ENCODE measurements at regions not wholly inside any gene's neighbourhood (a gene's known extent, or its start where the extent isn't known, plus 50 kb on each side); places are given as distances from the start of the nearest gene placed in this dataset.

DNA sequence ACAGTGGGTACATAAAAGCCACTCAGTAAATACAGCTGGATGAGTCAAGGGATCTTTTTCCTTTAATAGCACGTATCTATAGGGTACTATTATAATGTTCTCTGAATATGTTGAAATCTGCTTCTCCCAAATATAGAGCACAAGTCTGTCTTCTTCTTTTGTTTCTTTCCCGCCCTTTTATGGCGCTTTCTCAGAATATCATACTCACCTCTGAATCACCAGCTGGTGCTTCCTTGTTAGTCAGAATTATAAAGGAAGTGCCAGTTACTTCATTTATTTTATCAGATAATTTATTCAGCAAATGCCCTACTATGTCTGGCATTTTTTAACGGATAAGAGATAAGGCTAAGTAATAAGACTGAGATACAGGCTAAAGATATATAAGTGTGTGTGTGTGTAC is 772.9 kb downstream of the SORCS3 start:
- 65 to 80% (median 68%) methylated on average over 4 of the region's 4 CpGs for WGBS, 5 donors
- Histone ChIP-seq H3K4me3 (no peak overlapping the region), H3K27ac (no peak overlapping the region), H3K4me1 (no peaks in the 10 kb centered on the region), H3K27me3 (no peaks in the 10 kb centered on the region), H3K36me3 (no peaks in the 10 kb centered on the region), H3K9me3 (peaks cover 0 to 18% (median 4%) of the 10 kb centered on the region in 4 donors)
- DNase-seq, result no peak
- intact Hi-C loops (cut with DNase I; ENCODE audit: low total_unique reads), result no loop called here
- no peak for TF ChIP-seq POLR2AphosphoS5 (IDR thresholded peaks at IDR 0.05)
- no peak for TF ChIP-seq POLR2A (IDR thresholded peaks at IDR 0.05)
- TF ChIP-seq EP300 (IDR thresholded peaks at IDR 0.05), result no peak
- TF ChIP-seq, protein P1, sequence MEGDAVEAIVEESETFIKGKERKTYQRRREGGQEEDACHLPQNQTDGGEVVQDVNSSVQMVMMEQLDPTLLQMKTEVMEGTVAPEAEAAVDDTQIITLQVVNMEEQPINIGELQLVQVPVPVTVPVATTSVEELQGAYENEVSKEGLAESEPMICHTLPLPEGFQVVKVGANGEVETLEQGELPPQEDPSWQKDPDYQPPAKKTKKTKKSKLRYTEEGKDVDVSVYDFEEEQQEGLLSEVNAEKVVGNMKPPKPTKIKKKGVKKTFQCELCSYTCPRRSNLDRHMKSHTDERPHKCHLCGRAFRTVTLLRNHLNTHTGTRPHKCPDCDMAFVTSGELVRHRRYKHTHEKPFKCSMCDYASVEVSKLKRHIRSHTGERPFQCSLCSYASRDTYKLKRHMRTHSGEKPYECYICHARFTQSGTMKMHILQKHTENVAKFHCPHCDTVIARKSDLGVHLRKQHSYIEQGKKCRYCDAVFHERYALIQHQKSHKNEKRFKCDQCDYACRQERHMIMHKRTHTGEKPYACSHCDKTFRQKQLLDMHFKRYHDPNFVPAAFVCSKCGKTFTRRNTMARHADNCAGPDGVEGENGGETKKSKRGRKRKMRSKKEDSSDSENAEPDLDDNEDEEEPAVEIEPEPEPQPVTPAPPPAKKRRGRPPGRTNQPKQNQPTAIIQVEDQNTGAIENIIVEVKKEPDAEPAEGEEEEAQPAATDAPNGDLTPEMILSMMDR (IDR thresholded peaks at IDR 0.05), result no peak

DNA sequence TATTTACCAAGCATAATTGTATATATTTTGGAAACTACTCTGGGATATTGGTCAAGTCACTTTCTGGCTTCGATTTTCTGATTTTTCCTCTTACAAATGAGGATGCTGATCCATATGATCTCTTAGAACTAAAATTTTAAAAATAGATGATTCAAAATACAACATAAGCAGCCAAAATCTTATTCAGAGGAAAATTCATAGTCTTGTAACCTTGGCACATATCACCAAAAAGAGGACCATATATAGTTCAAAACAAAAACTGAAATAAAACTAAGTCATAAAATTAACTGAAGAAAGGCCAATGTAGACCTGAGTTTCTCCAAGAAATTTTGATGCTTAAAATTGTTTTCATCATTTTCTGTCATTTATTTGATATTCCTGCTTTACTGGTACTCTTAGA is 768.3 kb downstream of the SORCS3 start:
- WGBS, 5 donors, result 54 to 73% (median 68%) methylated on average over 1 of the region's 1 CpG
- no peaks in the 10 kb centered on the region for H3K4me1 ChIP-seq
- no peak for DNase-seq
- peaks cover 0 to 18% (median 6%) of the 10 kb centered on the region in 4 donors for H3K9me3 ChIP-seq
- TF ChIP-seq, protein P1 (IDR thresholded peaks at IDR 0.05), result no peak
- TF ChIP-seq POLR2A (IDR thresholded peaks at IDR 0.05), result no peak
- no peak for TF ChIP-seq POLR2AphosphoS5 (IDR thresholded peaks at IDR 0.05)
- no peak for TF ChIP-seq EP300 (IDR thresholded peaks at IDR 0.05)
- no peaks in the 10 kb centered on the region for H3K36me3 ChIP-seq
- no peak overlapping the region for H3K4me3 ChIP-seq
- no peaks in the 10 kb centered on the region for H3K27me3 ChIP-seq
- intact Hi-C loops (cut with DNase I; ENCODE audit: low total_unique reads), result no loop called here
- no peak overlapping the region for H3K27ac ChIP-seq

DNA sequence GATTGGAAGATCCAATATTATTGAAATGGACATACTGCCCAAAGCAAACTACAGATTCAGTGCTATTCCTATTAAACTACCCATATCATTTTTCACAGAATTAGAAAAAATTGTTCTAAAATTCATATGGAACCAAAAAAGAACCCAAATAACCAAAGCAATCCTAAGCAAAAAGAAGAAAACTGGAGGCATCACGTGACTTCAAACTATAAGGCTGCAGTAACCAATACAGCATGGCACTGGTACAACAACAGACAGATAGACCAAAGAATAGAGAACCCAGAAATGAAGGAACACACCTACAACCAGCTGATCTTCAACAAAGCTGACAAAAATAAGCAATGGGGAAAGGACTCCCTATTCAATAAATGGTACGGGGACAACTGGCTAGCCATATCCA is 765.4 kb downstream of the SORCS3 start:
- Histone ChIP-seq H3K9me3 (peaks cover 0 to 18% (median 6%) of the 10 kb centered on the region in 4 donors), H3K27me3 (no peaks in the 10 kb centered on the region), H3K4me1 (no peaks in the 10 kb centered on the region), H3K36me3 (no peaks in the 10 kb centered on the region), H3K27ac (no peak overlapping the region), H3K4me3 (no peak overlapping the region)
- intact Hi-C loops (cut with DNase I; ENCODE audit: low total_unique reads), result no loop called here
- no peak for DNase-seq
- TF ChIP-seq, protein P1 (IDR thresholded peaks at IDR 0.05), result no peak
- no peak for TF ChIP-seq EP300 (IDR thresholded peaks at IDR 0.05)
- TF ChIP-seq POLR2AphosphoS5 (IDR thresholded peaks at IDR 0.05), result no peak
- 73 to 90% (median 78%) methylated on average over 2 of the region's 2 CpGs for WGBS, 5 donors

DNA sequence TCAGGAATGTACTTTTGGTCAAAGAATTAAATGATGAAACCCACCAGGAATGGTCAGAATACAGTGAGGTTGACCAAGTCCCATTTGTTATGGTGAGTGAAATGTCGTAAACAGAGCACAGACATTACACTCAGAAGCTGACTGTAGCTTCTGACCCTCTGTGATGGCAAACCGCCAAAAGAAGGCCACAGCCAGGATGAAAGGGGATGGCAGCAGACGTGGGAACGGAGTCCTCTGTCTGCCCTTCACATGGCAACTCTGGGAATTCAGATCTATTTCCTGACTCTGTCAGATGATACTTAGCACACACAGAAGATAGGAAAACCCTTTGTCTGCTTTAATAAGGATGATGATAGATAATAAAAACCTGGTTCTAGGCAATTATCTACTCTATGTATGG is 757.1 kb downstream of the SORCS3 start:
- H3K9me3 ChIP-seq, result no peaks in the 10 kb centered on the region
- 50 to 69% (median 65%) methylated on average over 4 of the region's 4 CpGs for WGBS, 5 donors
- peak in 1 of 2 donors; percentile 39 for DNase-seq
- no peaks in the 10 kb centered on the region for H3K4me1 ChIP-seq
- no peaks in the 10 kb centered on the region for H3K27me3 ChIP-seq
- H3K4me3 ChIP-seq, result no peak overlapping the region
- H3K36me3 ChIP-seq, result no peaks in the 10 kb centered on the region
- intact Hi-C loops (cut with DNase I; ENCODE audit: low total_unique reads), result no loop called here
- H3K27ac ChIP-seq, result no peak overlapping the region
- TF ChIP-seq, protein P1 (IDR thresholded peaks at IDR 0.05), result no peak
- TF ChIP-seq POLR2A (IDR thresholded peaks at IDR 0.05), result no peak
- no peak for TF ChIP-seq EP300 (IDR thresholded peaks at IDR 0.05)
- TF ChIP-seq POLR2AphosphoS5 (IDR thresholded peaks at IDR 0.05), result no peak
